ENCODE measurements at regions not wholly inside any gene's neighbourhood (a gene's known extent, or its start where the extent isn't known, plus 50 kb on each side); places are given as distances from the start of the nearest gene placed in this dataset.

DNA sequence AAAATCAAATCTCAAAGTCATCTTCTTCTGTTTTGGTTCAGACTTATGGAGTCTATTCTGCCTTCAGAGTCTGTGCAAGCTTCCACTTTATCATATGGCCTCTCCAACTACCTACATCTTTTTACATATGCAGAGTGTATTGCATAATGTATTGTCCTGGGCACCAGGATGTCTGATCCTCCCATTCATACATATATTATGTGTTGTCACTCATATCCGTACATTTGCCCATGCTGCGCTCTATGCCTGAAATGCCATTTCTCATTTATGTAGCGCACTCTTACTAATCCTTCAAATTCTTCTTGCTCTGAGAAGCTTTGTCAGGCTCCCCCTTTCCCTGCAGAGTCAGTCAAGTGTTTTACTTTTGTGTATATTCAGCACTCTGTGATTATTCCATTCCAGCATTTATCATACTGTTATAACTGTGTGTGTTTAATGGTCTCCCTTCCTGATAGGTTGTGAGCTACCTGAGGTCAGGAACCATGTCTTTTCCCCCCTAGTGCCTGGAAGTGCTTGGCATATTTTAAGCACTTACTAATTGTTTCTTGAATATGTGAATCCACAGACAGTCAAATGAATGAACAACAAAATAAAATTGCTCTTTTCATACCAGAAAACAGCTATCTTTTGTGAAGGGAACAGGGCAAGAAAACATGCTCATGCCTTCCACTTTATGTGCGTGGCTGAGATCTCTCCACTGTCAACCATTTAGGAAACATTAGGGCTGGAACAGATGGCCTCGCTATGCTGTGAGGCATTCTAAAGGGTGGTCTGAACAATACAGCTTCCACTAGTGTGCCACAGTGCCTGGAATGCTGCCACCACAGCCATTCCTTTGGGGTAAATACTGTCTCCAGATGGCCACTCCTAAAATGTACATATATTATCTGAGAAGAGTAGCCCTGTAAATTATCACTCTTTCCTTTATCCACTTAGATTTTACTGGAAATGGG is 81.8 kb downstream of the GLUD2 start:
- ATAC-seq, result no peak
- no peak overlapping the region for H3K9ac ChIP-seq (ENCODE audit: control insufficient read depth, insufficient read depth, low read length)
- ChIA-PET POLR2A (interaction anchor here (0.9 kb wide), 1 partner anchor 28 kb away, joined by 11 read pairs; no protein-coding TSS in a partner anchor), SMC1A (ENCODE audit: uncharacterized antibody, unreplicated experiment) (no interaction called here), CTCF (interaction anchor here (1.2 kb wide), 1 partner anchor 15 kb away, joined by 3 read pairs; no protein-coding TSS in a partner anchor), RAD21 (ENCODE audit: unreplicated experiment) (no interaction called here)
- H3K4me2 ChIP-seq (ENCODE audit: control insufficient read depth, insufficient read depth), result no peak overlapping the region
- no peaks in the 10 kb centered on the region for H3K36me3 ChIP-seq (ENCODE audit: control insufficient read depth in 2 of 2, insufficient read depth in 2 of 2, low read length in 1 of 2)
- H3K4me1 ChIP-seq (ENCODE audit: control insufficient read depth, insufficient read depth, low read length), result no peaks in the 10 kb centered on the region
- H2AFZ ChIP-seq (ENCODE audit: control insufficient read depth, low read depth, low read length), result no peak overlapping the region
- no peak for FAIRE-seq
- WGBS (ENCODE audit: insufficient coverage, insufficient replicate concordance, low lambda C conversion rate, missing lambda C conversion rate), result 62% methylated on average over 5 of the region's 5 CpGs
- TF ChIP-seq MYC (IDR thresholded peaks at IDR 0.05; ENCODE audit: insufficient read depth, insufficient read length, insufficient replicate concordance, low read length, severe bottlenecking) (no peak), POLR2A (IDR thresholded peaks at IDR 0.05; ENCODE audit: low read depth, low read length) (no peak), HDAC6 (IDR thresholded peaks at IDR 0.05; ENCODE audit: unreplicated experiment) (no peak), ZNF274 (IDR thresholded peaks at IDR 0.05; ENCODE audit: insufficient read depth, insufficient read length) (no peak), TARDBP (IDR thresholded peaks at IDR 0.05; ENCODE audit: borderline replicate concordance) (no peak), NR2C1 (IDR thresholded peaks at IDR 0.05) (no peak), LARP7 (IDR thresholded peaks at IDR 0.05) (no peak), ZBED1 (IDR thresholded peaks at IDR 0.05; ENCODE audit: borderline replicate concordance) (no peak), RB1 (IDR thresholded peaks at IDR 0.05; ENCODE audit: borderline replicate concordance) (no peak)
- TF ChIP-seq, protein P1, sequence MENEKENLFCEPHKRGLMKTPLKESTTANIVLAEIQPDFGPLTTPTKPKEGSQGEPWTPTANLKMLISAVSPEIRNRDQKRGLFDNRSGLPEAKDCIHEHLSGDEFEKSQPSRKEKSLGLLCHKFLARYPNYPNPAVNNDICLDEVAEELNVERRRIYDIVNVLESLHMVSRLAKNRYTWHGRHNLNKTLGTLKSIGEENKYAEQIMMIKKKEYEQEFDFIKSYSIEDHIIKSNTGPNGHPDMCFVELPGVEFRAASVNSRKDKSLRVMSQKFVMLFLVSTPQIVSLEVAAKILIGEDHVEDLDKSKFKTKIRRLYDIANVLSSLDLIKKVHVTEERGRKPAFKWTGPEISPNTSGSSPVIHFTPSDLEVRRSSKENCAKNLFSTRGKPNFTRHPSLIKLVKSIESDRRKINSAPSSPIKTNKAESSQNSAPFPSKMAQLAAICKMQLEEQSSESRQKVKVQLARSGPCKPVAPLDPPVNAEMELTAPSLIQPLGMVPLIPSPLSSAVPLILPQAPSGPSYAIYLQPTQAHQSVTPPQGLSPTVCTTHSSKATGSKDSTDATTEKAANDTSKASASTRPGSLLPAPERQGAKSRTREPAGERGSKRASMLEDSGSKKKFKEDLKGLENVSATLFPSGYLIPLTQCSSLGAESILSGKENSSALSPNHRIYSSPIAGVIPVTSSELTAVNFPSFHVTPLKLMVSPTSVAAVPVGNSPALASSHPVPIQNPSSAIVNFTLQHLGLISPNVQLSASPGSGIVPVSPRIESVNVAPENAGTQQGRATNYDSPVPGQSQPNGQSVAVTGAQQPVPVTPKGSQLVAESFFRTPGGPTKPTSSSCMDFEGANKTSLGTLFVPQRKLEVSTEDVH (IDR thresholded peaks at IDR 0.05; ENCODE audit: low read depth, partially characterized antibody), result no peak
- TF ChIP-seq, protein P2, sequence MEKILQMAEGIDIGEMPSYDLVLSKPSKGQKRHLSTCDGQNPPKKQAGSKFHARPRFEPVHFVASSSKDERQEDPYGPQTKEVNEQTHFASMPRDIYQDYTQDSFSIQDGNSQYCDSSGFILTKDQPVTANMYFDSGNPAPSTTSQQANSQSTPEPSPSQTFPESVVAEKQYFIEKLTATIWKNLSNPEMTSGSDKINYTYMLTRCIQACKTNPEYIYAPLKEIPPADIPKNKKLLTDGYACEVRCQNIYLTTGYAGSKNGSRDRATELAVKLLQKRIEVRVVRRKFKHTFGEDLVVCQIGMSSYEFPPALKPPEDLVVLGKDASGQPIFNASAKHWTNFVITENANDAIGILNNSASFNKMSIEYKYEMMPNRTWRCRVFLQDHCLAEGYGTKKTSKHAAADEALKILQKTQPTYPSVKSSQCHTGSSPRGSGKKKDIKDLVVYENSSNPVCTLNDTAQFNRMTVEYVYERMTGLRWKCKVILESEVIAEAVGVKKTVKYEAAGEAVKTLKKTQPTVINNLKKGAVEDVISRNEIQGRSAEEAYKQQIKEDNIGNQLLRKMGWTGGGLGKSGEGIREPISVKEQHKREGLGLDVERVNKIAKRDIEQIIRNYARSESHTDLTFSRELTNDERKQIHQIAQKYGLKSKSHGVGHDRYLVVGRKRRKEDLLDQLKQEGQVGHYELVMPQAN (conservative IDR thresholded peaks at IDR 0.05), result no peak
- no peak overlapping the region for H3K27ac ChIP-seq (ENCODE audit: control insufficient read depth, insufficient read depth)
- no TSS peak for BruUV-seq (replicated peaks)
- H3K27me3 ChIP-seq (replicated peaks in 1 of 2; ENCODE audit: control insufficient read depth in 2 of 2, insufficient read depth in 2 of 2, low read length in 1 of 2), result no peaks in the 10 kb centered on the region
- H3K9me3 ChIP-seq (replicated peaks; ENCODE audit: control insufficient read depth, insufficient read depth, low read length), result no peaks in the 10 kb centered on the region; the same call in 2 of the 3 replicates
- H3K4me3 ChIP-seq, result no peak overlapping the region
- no peaks in the 10 kb centered on the region for H4K20me1 ChIP-seq (ENCODE audit: control insufficient read depth, insufficient read depth)
- intact Hi-C loops (cut with micrococcal nuclease; ENCODE audit: unreplicated experiment) (no loop called here), in situ Hi-C loops (cut with MboI) (no loop called here)
- no peaks in the 10 kb centered on the region for H3K79me2 ChIP-seq (ENCODE audit: control insufficient read depth, insufficient read depth, low read length)
- no peak for DNase-seq (ENCODE audit: low read depth, low spot score)

All from GM12878 (cell line).